ENCODE measurements at regions not wholly inside any gene's neighbourhood (a gene's known extent, or its start where the extent isn't known, plus 50 kb on each side); places are given as distances from the start of the nearest gene placed in this dataset.

DNA sequence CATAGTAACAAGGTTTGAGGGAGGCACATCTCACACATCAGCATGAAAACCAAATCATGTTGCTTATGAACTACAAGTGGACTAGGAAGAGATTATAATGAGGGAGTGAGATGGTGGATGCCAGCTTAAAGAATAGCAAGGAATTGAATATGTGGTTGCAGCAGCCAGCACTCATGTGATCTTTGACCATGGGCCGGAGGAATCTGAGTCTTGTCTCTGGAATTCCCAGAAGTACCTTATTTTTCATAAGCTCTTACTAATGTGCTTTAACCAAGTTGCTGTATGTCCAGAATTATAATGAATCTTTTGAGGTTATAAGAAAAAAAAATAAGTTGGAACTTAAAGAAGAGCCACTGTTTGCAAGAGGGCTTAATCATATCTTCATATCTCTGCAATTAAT is 97.0 kb downstream of the DISP1 start:
- no peak for DNase-seq (ENCODE audit: low spot score)

- DNase-seq (ENCODE audit: low spot score): no peak
These were observed 97.9 kb downstream of the DISP1 start for GRCh38 chr1:222912730-222913129.

- no peak for DNase-seq (ENCODE audit: low spot score)
These were observed 100.2 kb downstream of the DISP1 start for GRCh38 chr1:222914861-222915632.

GRCh38 chr1:222916100-222916499 is 101.3 kb downstream of the DISP1 start:
- no peak for DNase-seq (ENCODE audit: low spot score)

- no peak for DNase-seq (ENCODE audit: low spot score)
These were observed 104.1 kb downstream of the DISP1 start for GRCh38 chr1:222918801-222919477.

- no peak for DNase-seq (ENCODE audit: low spot score)
These were observed 104.6 kb downstream of the DISP1 start for GRCh38 chr1:222919478-222919865.

DNA sequence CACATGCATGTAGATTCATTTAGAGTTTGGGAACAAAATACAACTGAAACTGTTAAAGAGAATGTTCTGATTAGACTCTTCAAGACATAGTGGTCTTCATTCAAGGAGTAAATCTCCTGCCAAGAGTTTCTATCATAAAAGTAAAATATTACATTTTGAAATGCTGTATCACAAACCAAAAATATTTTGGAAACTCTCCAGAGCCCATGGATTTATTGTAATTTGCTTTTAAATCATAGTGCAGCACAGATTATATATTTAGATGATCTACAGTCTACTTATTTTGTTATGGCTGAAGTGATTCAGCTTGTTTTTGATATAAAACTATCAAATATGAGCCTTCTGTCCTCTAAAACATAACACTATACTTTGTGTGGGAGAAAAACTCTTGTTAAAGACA is 105.3 kb downstream of the DISP1 start:
- DNase-seq (ENCODE audit: low spot score): no peak

- no peak for DNase-seq (ENCODE audit: low spot score)
These were observed 107.1 kb downstream of the DISP1 start for GRCh38 chr1:222921945-222922344.

- no peak for DNase-seq (ENCODE audit: low spot score)
These were observed 108.7 kb downstream of the DISP1 start for GRCh38 chr1:222923506-222923905.

DNA sequence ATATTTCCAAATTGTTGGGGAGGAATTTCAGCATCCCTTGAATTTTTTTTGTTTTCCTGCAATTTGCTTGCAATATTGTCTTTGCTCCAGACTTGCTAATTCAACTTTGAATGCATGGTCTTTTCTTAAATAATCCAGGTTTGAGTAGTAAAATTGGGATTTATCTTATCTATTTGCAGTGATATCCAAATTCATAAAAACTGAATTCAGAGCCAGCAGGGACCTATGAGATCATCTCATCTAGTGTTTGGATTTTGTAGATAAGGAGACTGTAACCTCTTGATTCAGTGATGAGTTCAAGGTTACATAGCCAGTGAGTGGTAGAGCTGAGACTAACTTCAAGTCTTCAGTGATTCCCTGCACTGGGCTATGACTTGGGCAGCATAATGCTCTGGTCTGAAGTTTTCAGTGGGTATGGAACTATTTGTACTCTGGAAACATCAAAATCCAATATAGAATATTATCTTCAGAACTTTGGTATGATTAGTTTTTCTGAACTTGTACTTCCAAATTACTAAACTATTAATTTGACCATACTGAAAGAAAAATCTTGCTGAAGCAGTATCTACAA is 109.4 kb downstream of the DISP1 start:
- no peak for DNase-seq (ENCODE audit: low spot score)

GRCh38 chr1:222926566-222926965 is 111.7 kb downstream of the DISP1 start:
- DNase-seq (ENCODE audit: low spot score): no peak

DNA sequence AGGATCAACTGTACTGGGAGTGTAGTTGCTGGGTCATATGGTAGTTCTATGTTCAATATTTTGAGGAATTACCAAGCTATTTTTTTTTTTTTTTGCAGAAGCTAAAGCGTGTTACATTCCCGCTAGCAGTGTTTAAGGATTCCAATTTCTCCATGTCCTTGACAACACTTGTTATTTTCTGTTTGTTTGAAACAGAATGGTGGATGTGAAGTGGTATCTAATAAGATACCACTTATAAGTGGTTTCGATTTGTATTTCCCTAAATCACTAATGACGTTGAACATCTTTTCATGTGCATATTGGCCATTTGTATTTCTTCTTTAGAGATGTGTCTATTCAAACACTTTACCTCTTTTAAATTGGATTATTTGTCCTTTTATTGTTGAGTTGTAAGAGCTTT is 112.2 kb downstream of the DISP1 start:
- DNase-seq (ENCODE audit: low spot score): no peak

DNA sequence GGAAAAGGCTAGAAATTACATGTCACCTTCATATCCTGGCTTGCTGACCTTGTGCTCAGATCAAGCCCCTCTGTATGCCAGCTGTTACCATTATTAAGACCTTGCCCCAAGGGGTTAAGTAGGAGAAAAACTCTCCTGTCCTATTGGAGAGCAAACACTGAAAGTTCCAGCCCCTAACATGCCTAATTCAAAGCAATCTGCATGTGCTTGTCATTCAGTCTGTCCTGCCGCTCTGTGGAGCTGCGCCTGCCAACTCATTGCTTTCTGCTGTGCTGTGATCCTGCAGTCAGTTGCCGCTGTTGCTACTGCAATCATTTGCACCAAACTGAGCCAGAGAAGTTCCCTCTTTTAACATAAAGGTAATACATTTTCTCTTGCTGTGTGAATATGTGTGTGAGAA is 113.4 kb downstream of the DISP1 start:
- DNase-seq (ENCODE audit: low spot score): no peak

DNA sequence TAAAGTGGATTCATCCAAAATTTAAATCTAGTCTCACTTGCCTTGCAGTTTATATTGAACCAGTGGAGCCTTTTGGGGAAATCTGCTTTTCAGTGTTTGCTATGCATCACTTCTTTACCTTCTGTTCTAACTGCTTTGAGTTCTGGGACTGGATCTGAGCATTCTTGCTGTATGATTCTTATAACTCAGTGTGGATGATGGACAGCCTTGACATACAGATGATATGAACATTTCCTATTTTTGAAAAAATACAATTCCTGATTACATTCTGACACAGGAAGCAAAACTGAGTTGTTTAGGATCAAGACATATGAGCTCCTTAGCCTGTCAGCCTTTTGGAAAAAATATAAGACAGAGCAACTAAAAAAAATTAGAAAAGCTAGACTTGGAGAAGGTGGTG is 115.2 kb downstream of the DISP1 start:
- DNase-seq (ENCODE audit: low spot score): no peak

DNA sequence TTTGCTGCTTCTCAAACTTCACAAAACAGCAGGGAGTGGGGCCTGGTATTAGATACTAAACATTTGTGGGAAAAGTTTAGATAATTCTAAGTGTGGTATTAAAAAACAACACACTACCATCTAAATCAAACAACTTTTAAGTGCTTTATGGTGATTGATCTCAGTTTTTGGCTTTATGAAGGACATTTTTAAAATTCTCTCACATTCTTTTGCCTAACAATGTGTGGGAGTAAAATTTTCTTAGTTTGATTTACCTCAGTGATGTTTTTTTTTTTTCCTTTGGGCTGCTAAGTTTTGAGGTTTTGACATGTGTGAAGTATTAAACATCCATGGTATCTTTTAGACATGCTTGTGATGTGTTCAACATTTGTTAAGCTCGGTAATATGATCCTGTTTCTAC is 116.2 kb downstream of the DISP1 start:
- DNase-seq (ENCODE audit: low spot score): no peak

DNA sequence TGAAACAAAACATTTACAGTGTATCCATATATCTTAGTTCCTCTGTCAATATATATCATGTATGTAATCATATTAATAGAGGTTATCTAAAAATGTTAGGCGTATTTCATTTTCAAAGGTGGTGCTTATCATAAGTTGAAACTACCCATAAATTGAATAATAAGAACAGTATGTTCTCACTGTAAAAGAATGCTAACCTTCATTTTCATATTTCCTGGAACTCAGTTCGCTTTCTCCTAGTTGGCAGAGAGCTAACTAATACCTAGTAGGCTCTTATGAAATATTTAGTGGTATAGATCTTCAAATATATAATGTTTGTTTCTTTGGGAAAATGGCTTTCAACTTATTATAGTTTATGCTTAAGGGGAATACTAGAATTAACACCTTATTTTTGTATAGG is 118.4 kb downstream of the DISP1 start:
- DNase-seq (ENCODE audit: low spot score): no peak

- no peak for DNase-seq (ENCODE audit: low spot score)
These were observed 120.5 kb downstream of the DISP1 start for GRCh38 chr1:222935239-222935900.

DNA sequence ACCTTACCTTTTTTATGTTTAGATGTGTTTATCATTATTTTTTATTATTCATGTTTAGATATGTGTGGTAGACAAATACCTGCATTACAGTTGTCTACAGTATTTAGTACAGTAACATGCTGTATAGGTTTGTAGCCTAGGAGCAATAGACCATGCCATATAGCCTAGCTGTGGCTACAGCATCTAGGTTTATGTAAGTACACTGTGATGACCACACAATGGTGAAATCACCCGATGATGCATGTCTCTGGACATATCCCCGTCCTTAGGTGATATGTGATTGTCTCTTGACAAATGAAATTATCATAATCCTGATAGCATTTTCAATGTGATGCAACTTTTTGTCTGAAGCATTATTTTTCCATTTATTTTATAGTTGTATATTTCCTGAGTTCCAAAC is 121.2 kb downstream of the DISP1 start:
- DNase-seq (ENCODE audit: low spot score): no peak

DNA sequence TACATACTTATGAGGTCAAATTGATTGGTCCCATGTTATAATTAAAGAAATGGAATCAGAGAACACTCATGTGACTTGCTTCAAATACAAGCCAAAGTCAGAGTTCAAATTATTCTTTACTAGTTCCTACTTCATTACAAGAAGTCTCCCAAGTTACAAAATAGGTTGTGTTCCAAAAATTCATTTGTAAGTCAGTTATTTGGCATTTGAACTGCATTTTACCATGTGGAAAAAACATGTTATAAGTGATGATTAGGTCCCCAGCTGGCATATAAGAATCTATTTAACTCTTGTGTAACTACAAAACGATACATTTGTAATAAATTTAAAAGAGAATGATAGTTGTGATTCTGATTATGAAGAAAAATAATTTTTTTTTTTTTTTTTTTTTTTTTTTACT is 124.1 kb downstream of the DISP1 start:
- DNase-seq (ENCODE audit: low spot score): no peak

- no peak for DNase-seq (ENCODE audit: low spot score)
These were observed 125.3 kb downstream of the DISP1 start for GRCh38 chr1:222940095-222940494.

DNA sequence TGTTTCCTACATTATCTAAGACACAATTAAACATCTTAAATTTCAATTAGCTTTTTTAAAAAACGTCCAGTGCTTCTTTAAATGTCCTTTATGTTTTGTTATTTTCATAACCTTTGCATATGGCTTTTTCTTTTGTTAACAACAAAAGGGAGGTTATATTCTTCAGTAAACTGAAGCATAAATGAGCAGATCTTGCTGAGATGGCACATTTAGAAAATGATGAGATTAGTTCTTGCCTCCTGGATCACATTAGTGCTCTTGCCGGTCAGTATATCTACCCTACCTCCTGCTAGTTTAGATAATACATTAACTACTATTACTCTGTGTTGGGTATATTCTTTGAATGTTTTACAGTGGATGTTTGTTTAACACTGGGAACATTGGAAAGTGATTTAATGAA is 126.1 kb downstream of the DISP1 start:
- no peak for DNase-seq (ENCODE audit: low spot score)

DNA sequence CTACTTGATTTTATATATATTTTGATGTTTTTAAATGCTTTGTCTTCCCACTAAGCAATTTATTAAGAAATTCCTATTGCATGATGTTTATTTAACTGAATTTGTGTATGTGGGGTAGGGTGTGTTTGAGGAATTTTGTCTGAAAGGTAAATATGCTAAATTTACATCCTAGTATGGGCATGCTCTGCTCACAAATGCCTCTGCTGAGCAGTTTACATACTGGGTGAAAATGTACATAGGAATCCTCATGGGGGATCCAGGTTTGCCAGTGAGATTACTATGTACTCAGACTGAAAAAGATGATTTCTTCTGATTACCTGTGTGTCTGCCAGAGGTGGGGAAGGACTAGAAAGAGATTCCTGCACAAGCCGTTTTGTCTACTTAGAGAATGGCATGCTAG is 126.6 kb downstream of the DISP1 start:
- DNase-seq (ENCODE audit: low spot score): no peak

- DNase-seq (ENCODE audit: low spot score): no peak
These were observed 131.6 kb downstream of the DISP1 start for GRCh38 chr1:222946436-222946835.

Data from ureter (tissue), 1 donor.